ENCODE measurements at regions not wholly inside any gene's neighbourhood (a gene's known extent, or its start where the extent isn't known, plus 50 kb on each side); places are given as distances from the start of the nearest gene placed in this dataset.

- CTCF ChIA-PET (ENCODE audit: unreplicated experiment), result no interaction called here
Observed at GRCh38 chr13:29674532-29674931, 79.0 kb upstream of the SLC7A1 start.

DNA sequence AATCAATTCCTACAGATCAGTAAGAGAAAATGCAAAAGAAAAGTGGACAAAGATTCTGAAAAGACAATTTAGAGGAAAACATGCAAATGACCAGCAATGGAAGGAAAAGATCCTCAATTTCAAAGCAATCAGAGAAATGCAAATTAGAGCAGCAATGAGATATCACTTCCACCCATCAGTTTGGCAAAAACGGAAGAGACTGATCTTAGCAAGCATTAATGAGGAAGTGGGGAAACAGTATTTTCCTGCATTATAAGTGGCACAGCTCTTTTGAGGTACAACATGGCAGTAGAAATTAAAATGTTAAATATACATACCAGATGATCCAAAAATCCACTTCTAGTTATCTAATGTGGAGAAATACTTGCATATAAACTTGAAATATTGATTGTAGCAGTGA lies 69.1 kb upstream of the SLC7A1 start:
- H4K20me1 ChIP-seq (ENCODE audit: insufficient read depth, low read length), result no peaks in the 10 kb centered on the region
- H2AFZ ChIP-seq (ENCODE audit: low read length), result no peak overlapping the region
- no peaks in the 10 kb centered on the region for H3K79me2 ChIP-seq (ENCODE audit: insufficient read depth, low read depth, low read length)
- no peak for DNase-seq (ENCODE audit: low spot score)
- intact Hi-C loops (cut with micrococcal nuclease; ENCODE audit: unreplicated experiment), result no loop called here
- no peak overlapping the region for H3K4me2 ChIP-seq (ENCODE audit: low read length)
- no peaks in the 10 kb centered on the region for H3K9me2 ChIP-seq (ENCODE audit: insufficient read depth, low read length)
- BruUV-seq (replicated peaks), result no TSS peak
- no peaks in the 10 kb centered on the region for H3K4me1 ChIP-seq (ENCODE audit: insufficient read depth, low read length, poor library complexity, severe bottlenecking)
- H3K4me3 ChIP-seq (ENCODE audit: low read depth, low read length, poor library complexity, severe bottlenecking), result no peak overlapping the region
- H3K27ac ChIP-seq (ENCODE audit: low read depth, low read length, poor library complexity, severe bottlenecking), result no peak overlapping the region
- ChIA-PET POLR2A (no interaction called here), CTCF (ENCODE audit: unreplicated experiment) (no interaction called here)
- no peaks in the 10 kb centered on the region for H3K36me3 ChIP-seq (ENCODE audit: insufficient read depth, low read length)
- TF ChIP-seq CTCF (conservative IDR thresholded peaks at IDR 0.05; ENCODE audit: low read length), result no peak
- TF ChIP-seq EZH2phosphoT487 (IDR thresholded peaks at IDR 0.05; ENCODE audit: borderline replicate concordance, low read depth, low read length), result no peak
- H3K9me3 ChIP-seq (ENCODE audit: low read length), result no peaks in the 10 kb centered on the region

More at GRCh38 chr13:29674532-29674931, 79.0 kb upstream of the SLC7A1 start:
- H3K27ac ChIP-seq (ENCODE audit: low read depth, low read length, poor library complexity, severe bottlenecking), result no peak overlapping the region
- POLR2A ChIA-PET, result no interaction called here
- no peaks in the 10 kb centered on the region for H4K20me1 ChIP-seq (ENCODE audit: insufficient read depth, low read length)
- TF ChIP-seq CTCF (conservative IDR thresholded peaks at IDR 0.05; ENCODE audit: low read length) (no peak), EZH2phosphoT487 (IDR thresholded peaks at IDR 0.05; ENCODE audit: borderline replicate concordance, low read depth, low read length) (no peak)
- no peaks in the 10 kb centered on the region for H3K9me2 ChIP-seq (ENCODE audit: insufficient read depth, low read length)
- no peak overlapping the region for H2AFZ ChIP-seq (ENCODE audit: low read length)
- intact Hi-C loops (cut with micrococcal nuclease; ENCODE audit: unreplicated experiment), result no loop called here
- BruUV-seq (replicated peaks), result no TSS peak
- no peaks in the 10 kb centered on the region for H3K79me2 ChIP-seq (ENCODE audit: insufficient read depth, low read depth, low read length)
- H3K36me3 ChIP-seq (ENCODE audit: insufficient read depth, low read length), result no peaks in the 10 kb centered on the region
- DNase-seq (ENCODE audit: low spot score), result no peak
- H3K4me1 ChIP-seq (ENCODE audit: insufficient read depth, low read length, poor library complexity, severe bottlenecking), result no peaks in the 10 kb centered on the region
- no peak overlapping the region for H3K4me3 ChIP-seq (ENCODE audit: low read depth, low read length, poor library complexity, severe bottlenecking)
- no peaks in the 10 kb centered on the region for H3K9me3 ChIP-seq (ENCODE audit: low read length)
- no peak overlapping the region for H3K4me2 ChIP-seq (ENCODE audit: low read length)

- POLR2A ChIA-PET, result no interaction called here
Observed at GRCh38 chr13:29654843-29655547, 59.5 kb upstream of the SLC7A1 start.

More at GRCh38 chr13:29654843-29655547, 59.5 kb upstream of the SLC7A1 start:
- Histone ChIP-seq H4K20me1 (ENCODE audit: insufficient read depth, low read length) (no peaks in the 10 kb centered on the region), H3K9me3 (ENCODE audit: low read length) (0 out of 2 replicates have a peak, but pooled peaks cover 5% of the 10 kb centered on the region), H3K79me2 (ENCODE audit: insufficient read depth, low read depth, low read length) (no peaks in the 10 kb centered on the region), H3K4me1 (ENCODE audit: insufficient read depth, low read length, poor library complexity, severe bottlenecking) (no peaks in the 10 kb centered on the region), H3K4me2 (ENCODE audit: low read length) (no peak overlapping the region), H3K4me3 (ENCODE audit: low read depth, low read length, poor library complexity, severe bottlenecking) (no peak overlapping the region), H2AFZ (ENCODE audit: low read length) (no peak overlapping the region), H3K36me3 (ENCODE audit: insufficient read depth, low read length) (no peaks in the 10 kb centered on the region), H3K9me2 (ENCODE audit: insufficient read depth, low read length) (no peaks in the 10 kb centered on the region), H3K27ac (ENCODE audit: low read depth, low read length, poor library complexity, severe bottlenecking) (no peak overlapping the region)
- BruUV-seq (replicated peaks), result no TSS peak
- TF ChIP-seq CTCF (conservative IDR thresholded peaks at IDR 0.05; ENCODE audit: low read length), result no peak
- TF ChIP-seq EZH2phosphoT487 (IDR thresholded peaks at IDR 0.05; ENCODE audit: borderline replicate concordance, low read depth, low read length), result no peak
- DNase-seq (ENCODE audit: low spot score), result no peak
- intact Hi-C loops (cut with micrococcal nuclease; ENCODE audit: unreplicated experiment), result no loop called here
- CTCF ChIA-PET (ENCODE audit: unreplicated experiment), result no interaction called here

Data from OCI-LY7 (cell line).